ENCODE measurements at regions not wholly inside any gene's neighbourhood (a gene's known extent, or its start where the extent isn't known, plus 50 kb on each side); places are given as distances from the start of the nearest gene placed in this dataset.

DNA sequence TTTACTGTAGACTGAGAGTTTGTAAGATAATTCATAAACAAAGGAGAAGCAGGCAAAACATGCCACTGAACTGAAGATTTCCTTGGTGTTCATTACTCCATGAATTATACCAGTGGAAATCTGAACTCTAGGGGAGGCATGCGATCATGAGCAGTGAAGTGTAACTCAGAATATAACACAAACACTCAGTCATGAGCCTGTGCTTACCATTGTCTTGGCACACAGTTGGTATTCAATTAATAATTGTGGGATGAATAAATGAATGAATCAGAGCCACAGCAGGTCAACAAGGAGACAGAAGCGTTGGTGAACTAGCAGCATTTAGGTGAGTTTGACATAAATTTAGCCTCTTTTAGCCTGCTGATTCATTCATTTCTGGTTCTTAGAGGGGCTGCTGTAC, 263.5 kb upstream of the DKK2 start:
- Histone ChIP-seq H3K79me2 (replicated peaks; ENCODE audit: insufficient read depth, low read length) (no peaks in the 10 kb centered on the region), H3F3A (ENCODE audit: insufficient read depth, low read length, poor library complexity, severe bottlenecking) (no peaks in the 10 kb centered on the region), H3K4me2 (ENCODE audit: low read length) (no peak overlapping the region)

GRCh38 chr4:107292979-107293378, 256.9 kb upstream of the DKK2 start:
- no peak overlapping the region for H2AFZ ChIP-seq (ENCODE audit: low read depth, low read length)
- no peaks in the 10 kb centered on the region for H3K36me3 ChIP-seq (ENCODE audit: insufficient read depth, low read length)
- no peaks in the 10 kb centered on the region for H4K20me1 ChIP-seq (ENCODE audit: insufficient read depth)
- no peaks in the 10 kb centered on the region for H3K9me2 ChIP-seq (ENCODE audit: insufficient read depth, low read length)
- no peak for TF ChIP-seq EP300 (conservative IDR thresholded peaks at IDR 0.05; ENCODE audit: poor library complexity, severe bottlenecking)
- H3K9me3 ChIP-seq (ENCODE audit: low read length): no peaks in the 10 kb centered on the region
- no peak overlapping the region for H3K4me3 ChIP-seq (ENCODE audit: low read length)
- H3F3A ChIP-seq (ENCODE audit: insufficient read depth, low read length, poor library complexity, severe bottlenecking): no peaks in the 10 kb centered on the region
- no peak overlapping the region for H3K4me2 ChIP-seq (ENCODE audit: low read length)
- no peaks in the 10 kb centered on the region for H3K79me2 ChIP-seq (replicated peaks; ENCODE audit: insufficient read depth, low read length)
- H3K27ac ChIP-seq (ENCODE audit: low read length): no peak overlapping the region
- no peaks in the 10 kb centered on the region for H3K27me3 ChIP-seq (ENCODE audit: insufficient read depth, low read depth, low read length)
- H3K9ac ChIP-seq (ENCODE audit: low read length): no peak overlapping the region

More for the DNA sequence above, 263.5 kb upstream of the DKK2 start:
- Histone ChIP-seq H3K36me3 (ENCODE audit: insufficient read depth, low read length) (no peaks in the 10 kb centered on the region), H3K27ac (ENCODE audit: low read length) (no peak overlapping the region), H3K27me3 (ENCODE audit: insufficient read depth, low read depth, low read length) (no peaks in the 10 kb centered on the region), H2AFZ (ENCODE audit: low read depth, low read length) (no peak overlapping the region), H3K4me3 (ENCODE audit: low read length) (no peak overlapping the region), H3K9me3 (ENCODE audit: low read length) (no peaks in the 10 kb centered on the region), H3K9ac (ENCODE audit: low read length) (no peak overlapping the region), H3K9me2 (ENCODE audit: insufficient read depth, low read length) (no peaks in the 10 kb centered on the region), H4K20me1 (ENCODE audit: insufficient read depth) (no peaks in the 10 kb centered on the region)
- TF ChIP-seq, protein P1, sequence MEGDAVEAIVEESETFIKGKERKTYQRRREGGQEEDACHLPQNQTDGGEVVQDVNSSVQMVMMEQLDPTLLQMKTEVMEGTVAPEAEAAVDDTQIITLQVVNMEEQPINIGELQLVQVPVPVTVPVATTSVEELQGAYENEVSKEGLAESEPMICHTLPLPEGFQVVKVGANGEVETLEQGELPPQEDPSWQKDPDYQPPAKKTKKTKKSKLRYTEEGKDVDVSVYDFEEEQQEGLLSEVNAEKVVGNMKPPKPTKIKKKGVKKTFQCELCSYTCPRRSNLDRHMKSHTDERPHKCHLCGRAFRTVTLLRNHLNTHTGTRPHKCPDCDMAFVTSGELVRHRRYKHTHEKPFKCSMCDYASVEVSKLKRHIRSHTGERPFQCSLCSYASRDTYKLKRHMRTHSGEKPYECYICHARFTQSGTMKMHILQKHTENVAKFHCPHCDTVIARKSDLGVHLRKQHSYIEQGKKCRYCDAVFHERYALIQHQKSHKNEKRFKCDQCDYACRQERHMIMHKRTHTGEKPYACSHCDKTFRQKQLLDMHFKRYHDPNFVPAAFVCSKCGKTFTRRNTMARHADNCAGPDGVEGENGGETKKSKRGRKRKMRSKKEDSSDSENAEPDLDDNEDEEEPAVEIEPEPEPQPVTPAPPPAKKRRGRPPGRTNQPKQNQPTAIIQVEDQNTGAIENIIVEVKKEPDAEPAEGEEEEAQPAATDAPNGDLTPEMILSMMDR (IDR thresholded peaks at IDR 0.05; ENCODE audit: poor library complexity, severe bottlenecking): no peak
- no peak for TF ChIP-seq MXI1 (conservative IDR thresholded peaks at IDR 0.05; ENCODE audit: poor library complexity, severe bottlenecking)
- TF ChIP-seq POLR2AphosphoS5 (IDR thresholded peaks at IDR 0.05): no peak
- no peak for TF ChIP-seq RAD21 (conservative IDR thresholded peaks at IDR 0.05)

- Histone ChIP-seq H3F3A (ENCODE audit: insufficient read depth, low read length, poor library complexity, severe bottlenecking) (no peaks in the 10 kb centered on the region), H3K9ac (ENCODE audit: low read length) (no peak overlapping the region), H3K9me2 (ENCODE audit: insufficient read depth, low read length) (no peaks in the 10 kb centered on the region), H3K4me2 (ENCODE audit: low read length) (no peak overlapping the region), H3K79me2 (replicated peaks; ENCODE audit: insufficient read depth, low read length) (no peaks in the 10 kb centered on the region), H3K27me3 (ENCODE audit: insufficient read depth, low read depth, low read length) (no peaks in the 10 kb centered on the region), H3K36me3 (ENCODE audit: insufficient read depth, low read length) (no peaks in the 10 kb centered on the region), H3K9me3 (ENCODE audit: low read length) (no peaks in the 10 kb centered on the region), H2AFZ (ENCODE audit: low read depth, low read length) (no peak overlapping the region), H3K27ac (ENCODE audit: low read length) (no peak overlapping the region), H3K4me3 (ENCODE audit: low read length) (peak overlapping the region; percentile 0), H4K20me1 (ENCODE audit: insufficient read depth) (no peaks in the 10 kb centered on the region)
- no peak for TF ChIP-seq RAD21 (conservative IDR thresholded peaks at IDR 0.05)
- TF ChIP-seq, protein P1 (IDR thresholded peaks at IDR 0.05; ENCODE audit: poor library complexity, severe bottlenecking): no peak
- no peak for TF ChIP-seq POLR2AphosphoS5 (IDR thresholded peaks at IDR 0.05)
- TF ChIP-seq EZH2 (IDR thresholded peaks at IDR 0.05; ENCODE audit: borderline replicate concordance, insufficient read depth, low read length, poor library complexity, severe bottlenecking): no peak
- TF ChIP-seq EP300 (conservative IDR thresholded peaks at IDR 0.05; ENCODE audit: poor library complexity, severe bottlenecking): no peak
- TF ChIP-seq TAF1 (IDR thresholded peaks at IDR 0.05; ENCODE audit: low read depth): no peak
- TF ChIP-seq REST (IDR thresholded peaks at IDR 0.05; ENCODE audit: borderline replicate concordance): no peak
- TF ChIP-seq MXI1 (conservative IDR thresholded peaks at IDR 0.05; ENCODE audit: poor library complexity, severe bottlenecking): no peak
- TF ChIP-seq SMC3 (conservative IDR thresholded peaks at IDR 0.05; ENCODE audit: poor library complexity): no peak
Measured at GRCh38 chr4:107283587-107284559, 247.8 kb upstream of the DKK2 start.

Measured in neural cell (in vitro differentiated cells).